IMR-90 (cell line): ENCODE measurements at regions not wholly inside any gene's neighbourhood (a gene's known extent, or its start where the extent isn't known, plus 50 kb on each side); places are given as distances from the start of the nearest gene placed in this dataset.

Experiments used
- ATAC-seq: fragments of 200-7000 bp; cut with Tn5 transposase; 2 replicates; pipeline ENCODE4 v1.9.1; 2020; ENCODE audit warnings: low read depth, mild to moderate bottlenecking, moderate library complexity
- BruUV-seq: library from RNA; stranded (reverse); fragments of 400-500 nt; replicated peaks from 2 replicates; lab custom pipeline; 2021; lab: Mats Ljungman, UMichigan
- CTCF ChIA-PET: fragments of 300-600 bp; formaldehyde crosslinking; extraction: SDS; loops from one replicate; lab custom pipeline; 2021; ENCODE audit warnings: antibody characterized with exemption; lab: Yijun Ruan, JAX
- POLR2A ChIA-PET: fragments of 300-600 bp; sonication (Branson Sonifier 250); formaldehyde crosslinking; loops from one replicate; lab custom pipeline; 2022; ENCODE audit warnings: antibody characterized with exemption; ENCODE audit not compliant: unreplicated experiment; lab: Charles Lee
- DNase-seq: peaks from one replicate; pipeline ENCODE4 v3.0.0; 2013
- H2AFZ ChIP-seq: replicated peaks from 2 replicates; pipeline ENCODE3; 2013; ENCODE audit warnings: low read length, mild to moderate bottlenecking; ENCODE audit not compliant: poor library complexity
- H2AK5ac ChIP-seq: 2 replicates; pipeline ENCODE4 v1.6.1; 2013; ENCODE audit warnings: low read depth, low read length, inconsistent platforms
- H2AK9ac ChIP-seq: replicated peaks from 2 replicates; pipeline ENCODE3; 2013; ENCODE audit warnings: mild to moderate bottlenecking, low read depth, low read length, moderate library complexity; ENCODE audit not compliant: poor library complexity
- H2BK120ac ChIP-seq: 2 replicates; pipeline ENCODE4 v1.6.1; 2013; ENCODE audit warnings: low read depth, low read length, inconsistent platforms
- H2BK15ac ChIP-seq: 3 replicates; pipeline ENCODE4 v1.6.1; 2013; ENCODE audit warnings: low read depth, low read length, inconsistent platforms
- H2BK20ac ChIP-seq: 2 replicates; pipeline ENCODE4 v1.6.1; 2013; ENCODE audit warnings: low read depth, mild to moderate bottlenecking, inconsistent platforms, low read length, moderate library complexity
- H2BK5ac ChIP-seq: 2 replicates; pipeline ENCODE4 v1.6.1; 2013; ENCODE audit warnings: mild to moderate bottlenecking, low read depth, low read length, inconsistent platforms; ENCODE audit not compliant: poor library complexity, severe bottlenecking
- H3K14ac ChIP-seq: replicated peaks from 2 replicates; pipeline ENCODE4 v1.6.1; 2013; ENCODE audit warnings: low read depth, low read length, inconsistent platforms
- H3K18ac ChIP-seq: 2 replicates; pipeline ENCODE4 v1.6.1; 2013; ENCODE audit warnings: low read depth, low read length, control low read depth
- H3K23ac ChIP-seq: 2 replicates; pipeline ENCODE4 v1.6.1; 2013; ENCODE audit warnings: low read depth, low read length, inconsistent platforms
- H3K27ac ChIP-seq: 2 replicates; pipeline ENCODE4 v1.5.1; 2013; ENCODE audit warnings: mild to moderate bottlenecking, control low read depth, low read length; ENCODE audit not compliant: insufficient read depth
- H3K27me3 ChIP-seq: 2 replicates; pipeline ENCODE4 v1.6.1; 2013; ENCODE audit warnings: low read length; ENCODE audit not compliant: control insufficient read depth, insufficient read depth
- H3K36me3 ChIP-seq: 2 replicates; pipeline ENCODE4 v1.6.1; 2013; ENCODE audit warnings: low read length, mixed read lengths; ENCODE audit not compliant: control insufficient read depth, insufficient read depth
- H3K4ac ChIP-seq: 2 replicates; pipeline ENCODE4 v1.6.1; 2013; ENCODE audit warnings: low read depth, low read length, inconsistent platforms
- H3K4me1 ChIP-seq: 2 replicates; pipeline ENCODE4 v1.6.1; 2013; ENCODE audit warnings: low read length, mixed read lengths; ENCODE audit not compliant: control insufficient read depth, insufficient read depth
- H3K4me2 ChIP-seq: 2 replicates; pipeline ENCODE4 v1.6.1; 2013; ENCODE audit warnings: low read depth, mild to moderate bottlenecking, control low read depth, low read length, moderate library complexity
- H3K4me3 ChIP-seq: 2 replicates; pipeline ENCODE4 v1.5.1; 2013; ENCODE audit warnings: low read depth, mild to moderate bottlenecking, control low read depth, low read length, moderate library complexity; ENCODE audit not compliant: insufficient read depth
- H3K56ac ChIP-seq: 2 replicates; pipeline ENCODE4 v1.6.1; 2013; ENCODE audit warnings: low read length, inconsistent platforms; ENCODE audit not compliant: insufficient read depth; ENCODE audit errors: extremely low read depth
- H3K79me1 ChIP-seq, 2 experiments: 2 replicates each; pipeline ENCODE4 v1.6.1; 2013; ENCODE audit warnings: low read length in 2 of 2, inconsistent platforms in 1 of 2, low read depth in 1 of 2
- H3K9ac ChIP-seq: 2 replicates; pipeline ENCODE4 v1.6.1; 2013; ENCODE audit warnings: low read depth, low read length, control low read depth
- H3K9me1 ChIP-seq: 2 replicates; pipeline ENCODE4 v1.6.1; 2013; ENCODE audit warnings: low read length, inconsistent platforms; ENCODE audit not compliant: insufficient read depth
- H3K9me3 ChIP-seq: 2 replicates; pipeline ENCODE4 v1.6.1; 2013; ENCODE audit warnings: low read length; ENCODE audit not compliant: control insufficient read depth, insufficient read depth
- H4K20me1 ChIP-seq: 2 replicates; pipeline ENCODE4 v1.6.1; 2013; ENCODE audit warnings: low read length, inconsistent platforms; ENCODE audit not compliant: insufficient read depth
- H4K5ac ChIP-seq: 2 replicates; pipeline ENCODE4 v1.6.1; 2013; ENCODE audit warnings: mild to moderate bottlenecking, low read depth, low read length, control low read depth
- H4K8ac ChIP-seq, 2 experiments: 2 replicates each; pipeline ENCODE4 v1.6.1; 2013; ENCODE audit warnings: low read depth in 2 of 2, low read length in 2 of 2, control low read depth in 1 of 2, inconsistent platforms in 1 of 2
- H4K91ac ChIP-seq: 2 replicates; pipeline ENCODE4 v1.6.1; 2013; ENCODE audit warnings: low read depth, low read length, inconsistent platforms; ENCODE audit not compliant: insufficient read depth
- BHLHE40 ChIP-seq: fragments of 150-350 bp; IDR thresholded peaks from 2 replicates; pipeline ENCODE4 v1.6.1; 2016; ENCODE audit warnings: mild to moderate bottlenecking, low read depth, low read length
- CEBPB ChIP-seq: IDR thresholded peaks from 2 replicates; pipeline ENCODE4 v1.6.1; 2012; ENCODE audit warnings: low read depth, low read length, improper control_type of control experiment
- CHD1 ChIP-seq: IDR thresholded peaks from 2 replicates; pipeline ENCODE4 v1.6.1; 2012; ENCODE audit warnings: low read depth, low read length, improper control_type of control experiment
- CTCF ChIP-seq: conservative IDR thresholded peaks from 2 replicates; pipeline ENCODE4 v1.5.1; 2012; ENCODE audit warnings: mild to moderate bottlenecking, low read depth, low read length, improper control_type of control experiment
- ELK1 ChIP-seq: fragments of 150-350 bp; IDR thresholded peaks from 2 replicates; pipeline ENCODE4 v1.6.1; 2016; ENCODE audit warnings: low read depth, mild to moderate bottlenecking, low read length, moderate library complexity, borderline replicate concordance
- FOS ChIP-seq: fragments of 150-350 bp; IDR thresholded peaks from 2 replicates; pipeline ENCODE4 v1.6.1; 2016; ENCODE audit warnings: low read depth, low read length
- NFE2L2 ChIP-seq: fragments of 150-350 bp; IDR thresholded peaks from 2 replicates; pipeline ENCODE4 v1.6.1; 2016; ENCODE audit warnings: low read depth, mild to moderate bottlenecking, low read length
- POLR2A ChIP-seq: IDR thresholded peaks from 2 replicates; pipeline ENCODE4 v1.6.1; 2012; ENCODE audit warnings: mild to moderate bottlenecking, low read depth, low read length
- RAD21 ChIP-seq: IDR thresholded peaks from 2 replicates; pipeline ENCODE4 v1.6.1; 2012; ENCODE audit warnings: low read length, improper control_type of control experiment
- RCOR1 ChIP-seq: IDR thresholded peaks from 2 replicates; pipeline ENCODE4 v1.6.1; 2012; ENCODE audit warnings: mild to moderate bottlenecking, low read length, improper control_type of control experiment; ENCODE audit not compliant: insufficient replicate concordance
- RFX5 ChIP-seq: IDR thresholded peaks from 2 replicates; pipeline ENCODE4 v1.8.0; 2012; ENCODE audit warnings: low read depth, mild to moderate bottlenecking, low read length, moderate library complexity
- SMC3 ChIP-seq: fragments of 150-350 bp; IDR thresholded peaks from 2 replicates; pipeline ENCODE4 v1.6.1; 2016; ENCODE audit warnings: low read depth, mild to moderate bottlenecking, antibody characterized with exemption, low read length, moderate library complexity
- USF2 ChIP-seq: fragments of 150-350 bp; IDR thresholded peaks from 2 replicates; pipeline ENCODE4 v1.6.1; 2017; ENCODE audit warnings: mild to moderate bottlenecking, antibody characterized with exemption, low read length, low read depth
- WGBS, 2 experiments: methylation state at CpG; one replicate each; pipeline versions ENCODE4 v1.1.5 to v1.1.7; 2013; ENCODE audit warnings: missing lambda C conversion rate in 2 of 2; ENCODE audit not compliant: insufficient read length in 1 of 2; ENCODE audit errors: extremely low coverage in 2 of 2; 5-methylcytosine and 5-hydroxymethylcytosine counted together
- dilution Hi-C: fragments of 300-500 bp; cut with HindIII; formaldehyde crosslinking; loops from one replicate; pipeline ENCODE4 v1.14.3; 2018; ENCODE audit warnings: low sequenced_read_pairs; ENCODE audit not compliant: unreplicated experiment
- in situ Hi-C: fragments of 300-500 bp; cut with MboI; formaldehyde crosslinking; loops from 3 replicates; pipeline ENCODE4 v1.14.3; 2019; ENCODE audit warnings: low sequenced_read_pairs, inconsistent platforms, mixed read lengths
- intact Hi-C: fragments of 100-400 bp; cut with micrococcal nuclease; formaldehyde crosslinking; loops from 2 replicates; pipeline ENCODE4 v1.10.0; 2022

- Histone ChIP-seq H4K8ac (no peak overlapping the region), H3K18ac (no peak overlapping the region), H4K20me1 (no peaks in the 10 kb centered on the region), H4K91ac (no peak overlapping the region), H2AK9ac (no peak overlapping the region), H3K9me3 (no peaks in the 10 kb centered on the region), H3K4me1 (no peaks in the 10 kb centered on the region), H3K14ac (no peak overlapping the region), H3K56ac (no peak overlapping the region), H3K27ac (no peak overlapping the region), H4K5ac (no peak overlapping the region), H3K79me1 (no peaks in the 10 kb centered on the region), H2BK20ac (no peak overlapping the region), H2AK5ac (no peak overlapping the region), H3K9me1 (no peaks in the 10 kb centered on the region), H3K23ac (no peak overlapping the region), H3K4ac (no peak overlapping the region), H3K27me3 (no peaks in the 10 kb centered on the region), H2BK15ac (no peak overlapping the region), H2AFZ (no peak overlapping the region), H2BK5ac (no peak overlapping the region), H3K4me2 (no peak overlapping the region), H3K36me3 (no peaks in the 10 kb centered on the region), H3K4me3 (no peak overlapping the region), H3K9ac (no peak overlapping the region), H2BK120ac (no peak overlapping the region)
- in situ Hi-C loops (no loop called here), intact Hi-C loops (no loop called here), dilution Hi-C loops (no loop called here)
- no peak for DNase-seq
- WGBS, 2 experiments: 100% methylated on average over 1 of the region's 11 CpGs; no CpG with 5 or more reads in 1 of the 2 experiments
- BruUV-seq: no TSS peak
- ATAC-seq: no peak
- ChIA-PET CTCF (no interaction called here), POLR2A (no interaction called here)
- no peak for TF ChIP-seq RCOR1
- no peak for TF ChIP-seq RFX5
- no peak for TF ChIP-seq CEBPB
- no peak for TF ChIP-seq USF2
- TF ChIP-seq SMC3: no peak
- TF ChIP-seq CHD1: no peak
- no peak for TF ChIP-seq CTCF
- TF ChIP-seq BHLHE40: no peak
- no peak for TF ChIP-seq RAD21
- TF ChIP-seq NFE2L2: no peak
- TF ChIP-seq ELK1: no peak
- no peak for TF ChIP-seq FOS
- no peak for TF ChIP-seq POLR2A
Measured at GRCh38 chr3:6585360-6585759, 275.6 kb upstream of the GRM7 start.
